Mesendoderm (in vitro differentiated cells): ENCODE measurements at regions not wholly inside any gene's neighbourhood (a gene's known extent, or its start where the extent isn't known, plus 50 kb on each side); places are given as distances from the start of the nearest gene placed in this dataset.

Experiments used
- DNase-seq: peaks from one replicate; pipeline ENCODE4 v3.0.0; 2013
- H2AK5ac ChIP-seq: 2 replicates; pipeline ENCODE4 v1.6.1; 2013; ENCODE audit warnings: low read length, inconsistent platforms
- H2BK120ac ChIP-seq: 2 replicates; pipeline ENCODE4 v1.6.1; 2013; ENCODE audit warnings: low read depth, mild to moderate bottlenecking, low read length, moderate library complexity, mixed read lengths
- H2BK15ac ChIP-seq: replicated peaks from 2 replicates; pipeline ENCODE4 v1.6.1; 2013; ENCODE audit warnings: low read depth, mild to moderate bottlenecking, moderate library complexity
- H2BK5ac ChIP-seq: 2 replicates; pipeline ENCODE4 v1.6.1; 2013; ENCODE audit warnings: low read length, inconsistent platforms
- H3K18ac ChIP-seq: 2 replicates; pipeline ENCODE4 v1.6.1; 2013; ENCODE audit warnings: mild to moderate bottlenecking, low read length, mixed read lengths
- H3K23ac ChIP-seq: one replicate; pipeline ENCODE4 v1.6.1; 2013; ENCODE audit warnings: low read length
- H3K27ac ChIP-seq: 2 replicates; pipeline ENCODE4 v1.5.1; 2013; ENCODE audit warnings: low read depth, mild to moderate bottlenecking, inconsistent platforms, low read length, moderate library complexity
- H3K27me3 ChIP-seq: 2 replicates; pipeline ENCODE4 v1.6.1; 2013; ENCODE audit warnings: low read length, control low read depth, mild to moderate bottlenecking, inconsistent platforms; ENCODE audit not compliant: insufficient read depth, poor library complexity
- H3K36me3 ChIP-seq: 2 replicates; pipeline ENCODE4 v1.6.1; 2013; ENCODE audit warnings: low read length, inconsistent platforms; ENCODE audit not compliant: control insufficient read depth, insufficient read depth
- H3K4ac ChIP-seq: one replicate; pipeline ENCODE4 v1.6.1; 2013; ENCODE audit warnings: low read depth, mild to moderate bottlenecking, low read length, moderate library complexity
- H3K4me1 ChIP-seq: 2 replicates; pipeline ENCODE4 v1.6.1; 2013; ENCODE audit warnings: low read depth, low read length, inconsistent platforms; ENCODE audit not compliant: control insufficient read depth
- H3K4me2 ChIP-seq: 2 replicates; pipeline ENCODE4 v1.6.1; 2013; ENCODE audit warnings: low read length
- H3K4me3 ChIP-seq: 2 replicates; pipeline ENCODE4 v1.5.1; 2013; ENCODE audit warnings: mild to moderate bottlenecking, low read length
- H3K56ac ChIP-seq: one replicate; pipeline ENCODE4 v1.6.1; 2013; ENCODE audit warnings: low read length
- H3K79me1 ChIP-seq: 2 replicates; pipeline ENCODE4 v1.6.1; 2013; ENCODE audit warnings: low read length, inconsistent platforms
- H3K79me2 ChIP-seq: 2 replicates; pipeline ENCODE4 v1.6.1; 2013; ENCODE audit warnings: mild to moderate bottlenecking, low read length; ENCODE audit not compliant: control insufficient read depth, insufficient read depth
- H3K9ac ChIP-seq: 2 replicates; pipeline ENCODE4 v1.6.1; 2013; ENCODE audit warnings: low read length, inconsistent platforms
- H4K5ac ChIP-seq: one replicate; pipeline ENCODE4 v1.6.1; 2013; ENCODE audit warnings: low read length
- H4K8ac ChIP-seq: one replicate; pipeline ENCODE4 v1.6.1; 2013; ENCODE audit warnings: low read depth, mild to moderate bottlenecking, control low read depth, low read length, moderate library complexity
- WGBS: extraction: QIAGEN DNeasy Blood & Tissue Kit; methylation state at CpG from one replicate; pipeline ENCODE4 v1.1.7; 2013; ENCODE audit warnings: low lambda C conversion rate, missing lambda C conversion rate; ENCODE audit not compliant: insufficient coverage; ENCODE audit errors: extremely low coverage; 5-methylcytosine and 5-hydroxymethylcytosine counted together

DNA sequence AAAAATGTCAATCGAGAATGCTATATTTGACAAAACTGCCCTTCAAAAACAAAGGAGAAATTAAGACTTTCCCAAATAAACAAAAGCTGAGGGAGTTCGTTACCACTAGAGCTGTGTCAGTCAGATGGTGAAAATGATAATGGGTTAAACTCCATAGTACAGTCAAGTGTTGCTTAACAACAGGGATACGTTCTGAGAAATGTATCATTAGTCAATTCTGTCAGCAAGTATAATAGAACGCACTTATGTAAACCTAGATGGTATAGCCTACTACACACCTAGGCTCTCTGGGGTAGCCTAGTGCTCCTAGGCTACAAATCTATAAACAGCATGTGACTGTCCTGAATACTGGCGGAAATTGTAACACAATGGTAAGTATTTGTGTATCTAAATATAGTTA lies 138.7 kb downstream of the DRD1 start:
- H3K36me3 ChIP-seq, result no peaks in the 10 kb centered on the region

DNA sequence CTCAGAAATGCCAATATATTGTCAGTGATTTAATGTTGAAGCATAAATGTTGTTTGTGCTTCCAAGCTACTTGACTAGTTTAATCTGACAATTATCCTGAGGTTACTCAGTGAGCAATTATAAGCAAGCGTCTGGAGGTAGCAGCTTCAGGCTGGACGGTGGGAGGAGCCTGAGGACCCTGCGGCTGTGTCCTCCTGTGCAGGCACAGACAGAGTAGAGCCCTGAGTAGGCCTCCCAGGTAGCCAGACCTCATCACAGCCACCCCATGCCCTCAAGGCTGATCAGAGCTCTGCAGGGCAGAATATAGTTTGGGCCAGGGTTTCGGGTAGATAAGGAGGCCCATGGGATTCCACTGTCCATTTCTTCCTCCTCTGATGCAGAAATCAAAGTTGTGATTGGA lies 153.6 kb downstream of the DRD1 start:
- Histone ChIP-seq H3K79me2 (no peaks in the 10 kb centered on the region), H3K9ac (no peak overlapping the region), H3K18ac (no peak overlapping the region), H4K5ac (no peak overlapping the region), H3K36me3 (no peaks in the 10 kb centered on the region), H3K56ac (no peak overlapping the region), H2BK120ac (no peak overlapping the region), H3K4me1 (no peaks in the 10 kb centered on the region), H3K4me3 (no peak overlapping the region), H3K27ac (no peak overlapping the region), H3K4me2 (no peak overlapping the region), H2BK15ac (no peak overlapping the region), H3K27me3 (no peaks in the 10 kb centered on the region), H2AK5ac (no peak overlapping the region), H4K8ac (no peak overlapping the region), H2BK5ac (no peak overlapping the region), H3K4ac (no peak overlapping the region), H3K23ac (no peak overlapping the region), H3K79me1 (no peaks in the 10 kb centered on the region)
- no peak for DNase-seq
- WGBS, result no CpG with 5 or more reads among the region's 4 CpGs

More for the DNA sequence above, 138.7 kb downstream of the DRD1 start:
- Histone ChIP-seq H4K8ac (no peak overlapping the region), H3K9ac (no peak overlapping the region), H3K18ac (no peak overlapping the region), H3K23ac (no peak overlapping the region), H3K56ac (no peak overlapping the region), H2BK5ac (no peak overlapping the region), H3K4ac (no peak overlapping the region), H2BK15ac (no peak overlapping the region), H3K4me3 (no peak overlapping the region), H3K79me2 (no peaks in the 10 kb centered on the region), H3K4me1 (no peaks in the 10 kb centered on the region), H3K4me2 (no peak overlapping the region), H3K79me1 (no peaks in the 10 kb centered on the region), H2BK120ac (no peak overlapping the region), H3K27me3 (no peaks in the 10 kb centered on the region), H4K5ac (no peak overlapping the region), H3K27ac (no peak overlapping the region), H2AK5ac (no peak overlapping the region)
- WGBS, result no CpG with 5 or more reads among the region's 5 CpGs
- DNase-seq, result no peak

DNA sequence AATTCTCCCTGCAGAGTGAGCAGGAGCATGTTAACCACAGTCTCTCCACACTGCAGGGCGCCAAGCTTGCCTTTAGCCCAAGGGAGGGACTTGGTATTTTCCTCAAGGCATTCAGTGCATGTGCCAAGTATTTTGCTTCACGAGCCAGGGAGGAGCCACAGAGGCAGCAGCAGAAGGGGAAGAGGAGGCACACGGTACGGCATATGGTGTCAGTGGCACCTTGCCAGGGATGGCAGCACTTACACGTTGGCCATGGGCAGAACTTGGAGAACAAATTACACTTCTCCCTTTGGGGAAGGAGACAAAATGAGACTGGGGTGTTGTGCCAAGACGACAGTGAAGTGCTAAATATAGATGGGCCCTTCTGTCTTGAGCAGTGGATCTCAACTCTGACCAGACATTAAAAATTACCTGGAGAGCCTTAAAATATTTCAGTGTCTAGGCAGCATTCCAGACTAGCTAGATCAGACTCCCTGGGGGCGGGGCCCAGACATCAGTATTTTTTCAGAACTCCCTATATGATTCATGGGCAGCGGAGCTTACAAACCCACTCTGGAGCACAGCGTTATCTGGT lies 155.8 kb downstream of the DRD1 start:
- Histone ChIP-seq H4K8ac (no peak overlapping the region), H3K79me1 (no peaks in the 10 kb centered on the region), H3K36me3 (no peaks in the 10 kb centered on the region), H3K4me1 (no peaks in the 10 kb centered on the region), H2BK120ac (no peak overlapping the region), H3K56ac (no peak overlapping the region), H3K79me2 (no peaks in the 10 kb centered on the region), H3K27ac (no peak overlapping the region), H3K4me3 (no peak overlapping the region), H4K5ac (no peak overlapping the region), H3K4me2 (no peak overlapping the region), H3K27me3 (no peaks in the 10 kb centered on the region), H2BK5ac (no peak overlapping the region), H3K4ac (no peak overlapping the region), H3K18ac (no peak overlapping the region), H2AK5ac (no peak overlapping the region), H2BK15ac (no peak overlapping the region), H3K9ac (no peak overlapping the region), H3K23ac (no peak overlapping the region)
- DNase-seq, result peak; percentile 42
- no CpG with 5 or more reads among the region's 9 CpGs for WGBS

DNA sequence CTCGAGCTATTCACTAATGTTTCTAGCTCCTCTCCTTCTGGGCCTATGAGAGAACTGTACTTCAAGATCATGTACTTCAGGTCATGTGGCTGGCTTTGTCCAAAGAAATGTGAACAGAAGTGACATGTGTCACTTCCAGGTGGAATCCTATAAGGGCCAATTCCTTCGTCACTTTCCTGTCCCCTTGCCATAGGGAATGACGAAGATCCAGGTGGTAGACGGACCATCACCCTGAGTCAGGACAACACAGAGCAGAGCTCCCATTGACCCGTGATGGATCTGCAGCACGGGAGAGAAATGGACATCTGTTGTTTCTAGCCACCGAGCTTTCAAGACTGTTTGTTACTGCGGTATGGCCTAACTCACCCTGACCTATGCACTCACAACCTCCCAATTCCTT lies 157.0 kb downstream of the DRD1 start:
- no peak for DNase-seq
- H3K4me1 ChIP-seq, result no peaks in the 10 kb centered on the region
- no CpG with 5 or more reads among the region's 8 CpGs for WGBS

DNA sequence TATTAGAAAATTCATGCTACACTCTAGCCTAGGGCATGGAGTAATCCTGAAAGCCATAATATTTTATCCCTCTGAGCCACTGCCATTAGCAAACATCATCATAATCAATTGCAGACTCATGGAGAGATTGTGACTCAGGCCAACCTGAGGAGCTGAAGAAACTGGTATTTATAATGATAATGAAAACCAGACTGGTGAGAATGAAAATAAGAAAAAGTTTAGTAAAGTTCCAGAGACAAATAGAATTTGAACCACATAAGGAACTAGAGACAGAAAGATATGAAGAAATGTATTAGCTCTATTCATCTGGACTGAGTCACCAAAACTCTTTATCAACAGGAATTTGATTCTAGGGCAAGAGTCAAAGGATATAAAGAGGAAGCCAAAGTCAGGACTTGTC lies 158.7 kb downstream of the DRD1 start:
- no peak overlapping the region for H2BK120ac ChIP-seq
- no peak overlapping the region for H3K4me2 ChIP-seq
- no peak overlapping the region for H2AK5ac ChIP-seq
- no peak overlapping the region for H3K4ac ChIP-seq
- H3K9ac ChIP-seq, result no peak overlapping the region
- H3K79me1 ChIP-seq, result no peaks in the 10 kb centered on the region
- H3K79me2 ChIP-seq, result no peaks in the 10 kb centered on the region
- no peaks in the 10 kb centered on the region for H3K36me3 ChIP-seq
- H2BK5ac ChIP-seq, result no peak overlapping the region
- H3K4me1 ChIP-seq, result no peaks in the 10 kb centered on the region
- no peaks in the 10 kb centered on the region for H3K27me3 ChIP-seq
- H3K27ac ChIP-seq, result no peak overlapping the region
- H4K5ac ChIP-seq, result no peak overlapping the region
- H2BK15ac ChIP-seq, result no peak overlapping the region
- no peak overlapping the region for H4K8ac ChIP-seq
- no peak overlapping the region for H3K18ac ChIP-seq
- no peak for DNase-seq
- H3K56ac ChIP-seq, result no peak overlapping the region
- no peak overlapping the region for H3K23ac ChIP-seq
- no peak overlapping the region for H3K4me3 ChIP-seq

More for the DNA sequence above, 157.0 kb downstream of the DRD1 start:
- no peak overlapping the region for H3K56ac ChIP-seq
- no peak overlapping the region for H3K27ac ChIP-seq
- no peak overlapping the region for H3K4me2 ChIP-seq
- no peak overlapping the region for H2BK15ac ChIP-seq
- H3K79me2 ChIP-seq, result no peaks in the 10 kb centered on the region
- no peak overlapping the region for H2BK120ac ChIP-seq
- H2BK5ac ChIP-seq, result no peak overlapping the region
- H4K8ac ChIP-seq, result no peak overlapping the region
- no peak overlapping the region for H3K18ac ChIP-seq
- H3K36me3 ChIP-seq, result no peaks in the 10 kb centered on the region
- no peak overlapping the region for H2AK5ac ChIP-seq
- no peak overlapping the region for H3K4ac ChIP-seq
- no peaks in the 10 kb centered on the region for H3K79me1 ChIP-seq
- no peak overlapping the region for H4K5ac ChIP-seq
- no peak overlapping the region for H3K23ac ChIP-seq
- no peak overlapping the region for H3K4me3 ChIP-seq
- no peaks in the 10 kb centered on the region for H3K27me3 ChIP-seq
- no peak overlapping the region for H3K9ac ChIP-seq

DNA sequence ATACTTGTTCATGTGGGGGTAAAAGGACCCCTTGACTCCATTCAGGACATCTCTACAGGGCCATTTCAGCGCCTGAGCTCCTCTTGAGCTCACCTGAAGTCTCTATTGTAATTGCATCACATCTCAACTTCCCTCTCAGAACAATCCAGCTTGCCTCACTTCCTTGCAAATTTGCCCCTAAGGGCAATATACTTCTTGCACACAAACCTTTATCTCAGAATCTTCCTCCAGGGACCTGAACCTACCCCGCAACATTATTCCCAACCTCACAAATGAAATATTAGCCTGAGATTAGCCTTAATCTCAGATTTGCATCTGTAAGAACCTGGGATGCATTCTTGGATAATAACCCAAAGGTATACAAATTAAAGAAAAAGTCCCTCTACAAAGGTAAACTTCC lies 159.2 kb downstream of the DRD1 start:
- Histone ChIP-seq H3K4me3 (no peak overlapping the region), H3K9ac (no peak overlapping the region), H3K79me1 (no peaks in the 10 kb centered on the region), H3K79me2 (no peaks in the 10 kb centered on the region), H3K23ac (no peak overlapping the region), H3K4me1 (no peaks in the 10 kb centered on the region), H2BK5ac (no peak overlapping the region), H3K27me3 (no peaks in the 10 kb centered on the region), H2BK15ac (no peak overlapping the region), H2BK120ac (no peak overlapping the region), H3K4me2 (no peak overlapping the region), H4K5ac (no peak overlapping the region), H4K8ac (no peak overlapping the region), H3K4ac (no peak overlapping the region), H3K36me3 (no peaks in the 10 kb centered on the region), H3K27ac (no peak overlapping the region), H3K56ac (no peak overlapping the region), H2AK5ac (no peak overlapping the region), H3K18ac (no peak overlapping the region)
- no peak for DNase-seq
- WGBS, result no CpG with 5 or more reads among the region's 2 CpGs
